Hepatocyte (in vitro differentiated cells): ENCODE measurements at regions not wholly inside any gene's neighbourhood (a gene's known extent, or its start where the extent isn't known, plus 50 kb on each side); places are given as distances from the start of the nearest gene placed in this dataset.

Experiments
- CTCF ChIP-seq: fragments of 200-600 bp; sonication (generic); IDR thresholded peaks from 2 replicates; pipeline ENCODE4 v1.5.1; 2016; ENCODE audit warnings: antibody characterized with exemption, mild to moderate bottlenecking; ENCODE audit not compliant: poor library complexity
- EZH2 ChIP-seq: fragments of 200-600 bp; sonication (generic); IDR thresholded peaks from 2 replicates; pipeline ENCODE4 v1.6.1; 2016; ENCODE audit warnings: antibody characterized with exemption, mild to moderate bottlenecking, borderline replicate concordance
- EZH2phosphoT487 ChIP-seq: fragments of 200-600 bp; sonication (generic); IDR thresholded peaks from one replicate; pipeline ENCODE4 v1.6.1; 2018; ENCODE audit warnings: antibody characterized with exemption, mild to moderate bottlenecking, low read depth, moderate library complexity; ENCODE audit not compliant: unreplicated experiment, severe bottlenecking

GRCh38 chr2:33707312-33707711 lies 108.2 kb upstream of the FAM98A start:
- TF ChIP-seq CTCF (no peak), EZH2phosphoT487 (no peak), EZH2 (no peak)
